Adrenal gland (tissue), 9 donors: ENCODE measurements at regions not wholly inside any gene's neighbourhood (a gene's known extent, or its start where the extent isn't known, plus 50 kb on each side); places are given as distances from the start of the nearest gene placed in this dataset.

Experiments
- DNase-seq, 7 donors: peaks; one replicate each; pipeline ENCODE4 v3.0.0-alpha.2; 2019 to 2020
- H3K27ac ChIP-seq, 5 donors: fragments of 200-600 bp; sonication (generic) in 4 of 5; 1 replicate in 3 of 5; 2 replicates in 2 of 5; pipeline versions ENCODE4 v1.5.1 to v1.8.0; 2016 to 2020; ENCODE audit warnings: mild to moderate bottlenecking in 1 of 5
- H3K27me3 ChIP-seq: fragments of 200-600 bp; 2 replicates; pipeline ENCODE4 v1.8.0; 2021
- H3K36me3 ChIP-seq, 2 donors: fragments of 200-600 bp; replicated peaks in 1 of 2; 1 replicate in 1 of 2; 2 replicates in 1 of 2; pipeline versions ENCODE4 v1.5.1 to v1.8.0; 2018 to 2022
- H3K4me1 ChIP-seq, 2 donors: fragments of 200-600 bp; replicated peaks in 1 of 2; 1 replicate in 1 of 2; 2 replicates in 1 of 2; pipeline versions ENCODE4 v1.5.1 to v1.8.0; 2018 to 2021
- H3K4me3 ChIP-seq, 4 donors: fragments of 200-600 bp; sonication (generic) in 3 of 4; one replicate each; pipeline ENCODE4 v1.5.1; 2016 to 2018
- H3K9me3 ChIP-seq, 3 donors: fragments of 200-600 bp; sonication (generic) in 1 of 3; replicated peaks in 1 of 3; 1 replicate in 2 of 3; 2 replicates in 1 of 3; pipeline versions ENCODE4 v1.5.1 to v1.8.0; 2016 to 2021
- POLR2A ChIP-seq, 2 donors: fragments of 450-650 bp; IDR thresholded peaks; one replicate each; pipeline ENCODE4 v1.6.1; 2017; ENCODE audit warnings: antibody characterized with exemption in 2 of 2, mild to moderate bottlenecking in 2 of 2, moderate library complexity in 1 of 2
- WGBS, 4 donors: extraction: QIAGEN DNeasy Blood & Tissue Kit in 2 of 4; methylation state at CpG; one replicate each; pipeline versions ENCODE4 v1.1.5 to v1.1.7; 2013 to 2017; 5-methylcytosine and 5-hydroxymethylcytosine counted together
- intact Hi-C, 2 donors: fragments of 100-400 bp; cut with DNase I; formaldehyde crosslinking; loops; one replicate each; pipeline versions ENCODE4 v1.14.1 to v1.15.0; 2022 to 2023
- TF ChIP-seq, protein P1 (sequence below), 6 experiments: fragments of 450-650 bp in 4 of 6; fragments of 200-600 bp in 2 of 6; sonication (generic) in 1 of 6; IDR thresholded peaks; 1 replicate in 5 of 6; 2 replicates in 1 of 6; pipeline versions ENCODE4 v1.5.1 to v1.8.0; 2016 to 2021; ENCODE audit warnings: antibody characterized with exemption in 6 of 6, mild to moderate bottlenecking in 2 of 6, moderate library complexity in 1 of 6
- donor health status: healthy with polysubstance abuse.
- donor health status: Bipolar disorder and iron deficiency.
- donor health status: DM: yes; HTN: yes; CAD: no.
- donor health status: DM: no; HTN: no; CAD: no.
- donor health status: DM: no; HTN: no; CAD: no.

- no peak for TF ChIP-seq POLR2A (IDR thresholded peaks at IDR 0.05)
- TF ChIP-seq, protein P1, sequence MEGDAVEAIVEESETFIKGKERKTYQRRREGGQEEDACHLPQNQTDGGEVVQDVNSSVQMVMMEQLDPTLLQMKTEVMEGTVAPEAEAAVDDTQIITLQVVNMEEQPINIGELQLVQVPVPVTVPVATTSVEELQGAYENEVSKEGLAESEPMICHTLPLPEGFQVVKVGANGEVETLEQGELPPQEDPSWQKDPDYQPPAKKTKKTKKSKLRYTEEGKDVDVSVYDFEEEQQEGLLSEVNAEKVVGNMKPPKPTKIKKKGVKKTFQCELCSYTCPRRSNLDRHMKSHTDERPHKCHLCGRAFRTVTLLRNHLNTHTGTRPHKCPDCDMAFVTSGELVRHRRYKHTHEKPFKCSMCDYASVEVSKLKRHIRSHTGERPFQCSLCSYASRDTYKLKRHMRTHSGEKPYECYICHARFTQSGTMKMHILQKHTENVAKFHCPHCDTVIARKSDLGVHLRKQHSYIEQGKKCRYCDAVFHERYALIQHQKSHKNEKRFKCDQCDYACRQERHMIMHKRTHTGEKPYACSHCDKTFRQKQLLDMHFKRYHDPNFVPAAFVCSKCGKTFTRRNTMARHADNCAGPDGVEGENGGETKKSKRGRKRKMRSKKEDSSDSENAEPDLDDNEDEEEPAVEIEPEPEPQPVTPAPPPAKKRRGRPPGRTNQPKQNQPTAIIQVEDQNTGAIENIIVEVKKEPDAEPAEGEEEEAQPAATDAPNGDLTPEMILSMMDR (IDR thresholded peaks at IDR 0.05), result no peak
- no peaks in the 10 kb centered on the region for H3K9me3 ChIP-seq
- WGBS, 4 donors, result 60 to 67% (median 62%) methylated on average over 8 of the region's 8 CpGs
- intact Hi-C loops, result no loop called here
- H3K27ac ChIP-seq, result no peak overlapping the region
- no peak for DNase-seq
- H3K36me3 ChIP-seq, result no peaks in the 10 kb centered on the region
- no peak overlapping the region for H3K4me3 ChIP-seq
- H3K27me3 ChIP-seq, result no peaks in the 10 kb centered on the region
- no peaks in the 10 kb centered on the region for H3K4me1 ChIP-seq
Measured at GRCh38 chr1:208503787-208504186, 259.6 kb upstream of the PLXNA2 start.

- DNase-seq, result no peak
- H3K27ac ChIP-seq, result no peak overlapping the region
- no peaks in the 10 kb centered on the region for H3K9me3 ChIP-seq
- intact Hi-C loops, result no loop called here
- TF ChIP-seq, protein P1 (IDR thresholded peaks at IDR 0.05), result no peak
- no peak for TF ChIP-seq POLR2A (IDR thresholded peaks at IDR 0.05)
- H3K4me1 ChIP-seq, result no peaks in the 10 kb centered on the region
- no peaks in the 10 kb centered on the region for H3K36me3 ChIP-seq
- no peaks in the 10 kb centered on the region for H3K27me3 ChIP-seq
- 87 to 91% (median 89%) methylated on average over 2 of the region's 2 CpGs for WGBS, 4 donors
- no peak overlapping the region for H3K4me3 ChIP-seq
Measured at GRCh38 chr1:208506812-208507211, 262.6 kb upstream of the PLXNA2 start.

- H3K27me3 ChIP-seq, result no peaks in the 10 kb centered on the region
- no peaks in the 10 kb centered on the region for H3K9me3 ChIP-seq
- H3K4me1 ChIP-seq, result no peaks in the 10 kb centered on the region
- no peak for DNase-seq
- 65 to 83% (median 76%) methylated on average over 2 of the region's 2 CpGs for WGBS, 4 donors
- no peak for TF ChIP-seq POLR2A (IDR thresholded peaks at IDR 0.05)
- TF ChIP-seq, protein P1 (IDR thresholded peaks at IDR 0.05), result no peak
- H3K27ac ChIP-seq, result no peak overlapping the region
- no peak overlapping the region for H3K4me3 ChIP-seq
- no peaks in the 10 kb centered on the region for H3K36me3 ChIP-seq
- intact Hi-C loops, result no loop called here
Measured at GRCh38 chr1:208509072-208509471, 264.9 kb upstream of the PLXNA2 start.

GRCh38 chr1:208510192-208510952, 266.2 kb upstream of the PLXNA2 start:
- Histone ChIP-seq H3K36me3 (no peaks in the 10 kb centered on the region), H3K4me3 (no peak overlapping the region), H3K27ac (no peak overlapping the region), H3K4me1 (no peaks in the 10 kb centered on the region), H3K9me3 (no peaks in the 10 kb centered on the region), H3K27me3 (no peaks in the 10 kb centered on the region)
- intact Hi-C loops, result no loop called here
- TF ChIP-seq, protein P1 (IDR thresholded peaks at IDR 0.05), result no peak
- TF ChIP-seq POLR2A (IDR thresholded peaks at IDR 0.05), result no peak
- 83 to 92% (median 88%) methylated on average over 5 of the region's 5 CpGs for WGBS, 4 donors
- DNase-seq, result no peak
